SK-MEL-5 (cell line): ENCODE measurements at regions not wholly inside any gene's neighbourhood (a gene's known extent, or its start where the extent isn't known, plus 50 kb on each side); places are given as distances from the start of the nearest gene placed in this dataset.
"Not testable (repeated sequence)": the region's sequence is repeated elsewhere in the genome, so short reads cannot be mapped to it uniquely, and the experiment has no call there.

Source experiments
- DNase-seq: peaks from one replicate; pipeline ENCODE4 v3.0.0-alpha.2; 2016; ENCODE audit warnings: low read depth, low spot score
- in situ Hi-C: cut with HindIII; loops from 2 replicates; pipeline ENCODE4 v1.10.0; 2016; ENCODE audit warnings: low sequenced_read_pairs, high pct_unique_total_duplicates, low pct_unique_long_range_greater_than_20kb

DNA sequence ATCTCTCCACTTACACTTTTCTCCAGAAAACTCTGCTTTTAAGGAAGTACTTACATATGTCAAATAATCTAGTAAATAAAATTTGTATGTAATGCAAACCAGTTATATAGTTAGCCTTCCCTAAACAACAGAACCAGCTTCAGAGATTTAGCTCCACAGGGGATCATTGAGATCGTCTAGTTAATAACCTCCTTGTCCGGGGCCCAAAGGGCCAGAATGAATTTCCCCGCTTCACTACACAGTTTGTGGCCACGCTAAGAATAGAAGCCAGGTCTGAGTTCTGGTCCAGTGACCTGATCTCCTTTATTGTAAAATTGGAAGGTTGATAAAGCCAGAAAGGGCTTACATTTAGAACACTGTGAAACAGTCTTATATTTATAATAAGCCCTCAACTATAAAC lies 245.2 kb downstream of the TPBG start:
- in situ Hi-C loops, result no loop called here
- no peak for DNase-seq

DNA sequence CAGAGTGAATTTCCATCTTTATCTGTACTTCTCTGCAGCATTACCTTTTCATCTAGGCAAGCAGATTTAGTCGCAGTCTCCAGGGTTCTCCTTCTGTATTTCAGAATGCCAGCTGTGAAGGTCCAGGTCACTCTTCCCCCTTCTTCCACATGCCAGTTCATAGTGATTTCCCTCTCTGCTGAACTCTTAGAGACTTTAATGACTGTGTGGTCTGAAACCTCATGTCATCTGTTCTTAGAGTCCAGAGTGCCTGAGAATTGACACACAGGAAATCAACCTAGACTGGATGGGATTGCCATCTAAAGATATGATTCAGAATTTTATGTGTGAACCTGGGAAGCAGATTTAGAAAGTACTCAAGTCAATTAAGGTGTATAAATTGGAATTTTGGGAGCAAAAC lies 248.1 kb downstream of the TPBG start:
- no peak for DNase-seq
- in situ Hi-C loops, result no loop called here

DNA sequence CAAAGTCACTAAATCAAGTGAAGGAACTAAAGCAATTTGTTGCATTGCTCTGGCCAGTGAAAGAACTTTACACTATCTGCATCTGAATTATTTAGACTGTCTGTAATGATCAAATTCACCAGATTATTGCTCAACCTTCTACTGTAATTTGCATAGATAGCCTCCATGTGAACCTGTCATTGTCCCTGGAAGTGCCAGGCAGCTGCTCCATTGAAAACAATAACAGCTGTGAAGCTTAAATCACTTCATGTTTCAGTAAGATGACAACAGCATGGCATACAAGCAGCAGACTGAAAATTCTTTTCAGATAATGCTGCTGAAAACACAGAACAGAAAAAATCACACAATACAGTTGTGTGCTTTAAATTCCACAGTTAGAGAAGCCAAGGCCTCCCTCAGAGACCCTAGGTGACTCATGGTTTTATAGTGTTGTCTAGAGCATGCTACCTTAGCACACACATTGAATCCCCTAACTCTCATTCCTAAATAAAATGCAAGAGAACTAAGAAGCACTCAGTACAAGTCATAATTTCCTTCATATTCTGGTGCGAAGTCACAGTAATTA lies 248.9 kb downstream of the TPBG start:
- in situ Hi-C loops, result no loop called here
- no peak for DNase-seq

DNA sequence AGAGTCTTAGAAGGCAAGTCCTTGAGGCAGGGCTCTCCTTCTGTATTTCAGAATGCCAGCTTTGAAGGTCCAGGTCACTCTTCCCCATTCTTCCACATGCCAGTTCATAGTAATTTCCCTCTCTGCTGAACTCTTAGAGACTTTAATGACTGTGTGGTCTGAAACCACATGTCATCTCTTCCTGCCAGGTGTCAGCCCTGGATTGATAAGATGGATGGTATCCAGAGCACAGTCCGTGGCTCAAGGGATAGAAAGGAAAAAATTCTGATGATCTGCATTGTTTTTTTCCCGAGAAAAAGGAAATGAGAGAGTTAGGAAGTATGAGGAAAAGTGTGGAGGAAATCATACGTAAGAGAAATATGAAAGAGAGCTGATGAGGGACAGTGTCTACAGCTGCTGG lies 250.9 kb downstream of the TPBG start:
- DNase-seq, result no peak
- in situ Hi-C loops, result no loop called here

DNA sequence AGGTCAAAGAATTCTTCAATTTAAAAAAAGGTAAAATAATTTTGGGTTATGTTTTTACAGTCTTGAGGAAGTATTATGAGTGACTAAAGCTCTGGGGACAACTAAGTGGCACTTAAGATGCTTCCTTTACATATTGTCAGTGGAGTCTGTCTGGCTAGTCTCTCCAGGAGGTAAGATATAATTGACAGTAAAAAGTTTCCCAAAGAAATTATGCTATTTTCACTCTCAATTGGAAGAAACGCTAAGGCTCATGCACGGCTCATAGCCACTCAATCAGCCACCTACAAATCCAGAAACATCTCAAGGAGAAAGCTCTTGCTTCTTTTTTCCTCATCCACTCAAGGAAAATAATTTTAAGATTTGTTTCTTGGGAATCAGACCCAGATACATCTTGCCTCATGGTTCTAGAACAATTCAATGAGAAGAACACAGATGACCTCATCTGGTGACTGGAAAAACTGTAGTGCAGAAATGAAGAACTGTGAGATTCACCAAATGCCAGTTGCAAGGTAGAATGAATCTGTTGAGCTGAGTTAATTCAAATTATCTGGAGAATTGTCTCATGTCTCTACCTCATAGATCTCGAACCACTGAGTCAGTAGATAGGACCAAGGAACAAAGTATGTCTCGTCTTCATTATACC lies 252.9 kb downstream of the TPBG start:
- in situ Hi-C loops, result no loop called here
- peak; percentile 6 for DNase-seq

DNA sequence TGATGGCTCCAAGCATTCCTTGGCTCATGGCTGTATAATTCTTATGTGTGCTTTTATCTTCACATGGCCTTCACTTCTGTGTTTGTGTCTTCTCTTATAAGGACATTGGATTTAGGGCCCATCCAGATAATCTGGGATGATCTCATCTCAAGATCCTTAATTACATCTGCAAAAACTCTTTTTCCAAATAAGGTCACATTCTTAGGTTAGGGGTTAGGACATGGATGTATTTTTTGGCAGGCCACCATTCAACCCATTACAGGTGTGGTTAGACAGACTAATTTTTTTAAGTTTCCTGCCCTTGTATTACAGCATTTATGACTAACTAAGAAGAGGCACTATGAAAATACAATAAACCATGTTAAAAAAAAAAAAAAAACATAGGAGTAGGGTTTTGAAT lies 254.0 kb downstream of the TPBG start:
- in situ Hi-C loops, result no loop called here
- DNase-seq, result no peak

DNA sequence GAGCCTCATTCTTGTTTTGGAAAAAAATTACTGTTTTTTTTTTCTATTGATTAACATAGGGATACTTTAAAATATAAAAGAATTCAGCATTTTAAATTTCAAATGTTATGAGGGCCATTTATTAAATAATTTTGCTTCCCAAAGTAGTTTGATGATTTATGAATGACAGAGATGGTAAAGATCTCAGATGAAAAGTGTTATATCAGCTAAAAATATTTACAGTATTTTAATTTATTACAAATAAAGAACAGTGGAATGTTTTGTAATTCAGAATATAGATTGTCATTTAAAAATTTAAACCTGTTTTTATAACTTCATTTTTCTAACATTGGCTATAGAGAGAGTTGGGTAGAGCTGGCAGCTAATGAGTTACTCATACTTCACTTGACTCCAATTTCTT lies 256.0 kb downstream of the TPBG start:
- in situ Hi-C loops, result no loop called here
- no peak for DNase-seq

DNA sequence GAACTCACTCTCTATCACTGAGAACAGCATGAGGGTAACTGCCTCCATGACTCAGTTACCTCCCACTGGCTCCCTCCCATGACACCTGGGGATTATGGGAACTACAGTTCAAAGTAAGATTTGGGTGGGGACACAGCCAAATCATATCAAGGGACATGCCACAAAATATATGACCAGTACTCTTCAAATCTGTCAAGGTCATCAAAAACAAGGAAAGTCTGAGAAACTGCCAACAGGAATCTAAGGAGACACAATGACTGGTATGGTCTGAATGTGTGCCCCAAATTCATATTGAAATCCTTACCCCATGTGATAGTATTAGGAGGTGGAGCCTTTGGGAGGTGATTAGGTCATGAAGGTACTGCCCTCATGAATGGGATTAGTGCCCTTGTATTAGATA lies 258.8 kb downstream of the TPBG start:
- no peak for DNase-seq
- in situ Hi-C loops, result no loop called here

DNA sequence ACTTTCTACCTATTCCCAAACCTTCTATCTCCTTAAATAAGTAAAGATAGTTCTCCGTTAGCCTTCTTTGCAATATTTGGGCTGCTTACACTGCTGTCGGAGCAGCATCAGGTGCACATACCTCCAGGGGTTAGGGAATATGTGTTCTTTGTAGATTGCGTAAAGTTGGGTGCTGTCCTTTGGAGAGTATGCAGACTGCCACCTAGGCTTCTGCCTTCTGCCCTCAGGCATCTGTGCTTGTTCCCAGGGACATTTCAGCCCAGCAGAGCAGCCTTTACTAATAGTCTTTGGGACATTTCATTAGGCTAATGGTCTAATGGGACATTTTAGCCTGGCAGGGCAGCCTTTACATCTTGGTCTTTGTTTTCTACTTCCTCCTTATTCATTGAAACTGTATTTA lies 260.6 kb downstream of the TPBG start:
- DNase-seq, result no peak
- in situ Hi-C loops, result no loop called here

DNA sequence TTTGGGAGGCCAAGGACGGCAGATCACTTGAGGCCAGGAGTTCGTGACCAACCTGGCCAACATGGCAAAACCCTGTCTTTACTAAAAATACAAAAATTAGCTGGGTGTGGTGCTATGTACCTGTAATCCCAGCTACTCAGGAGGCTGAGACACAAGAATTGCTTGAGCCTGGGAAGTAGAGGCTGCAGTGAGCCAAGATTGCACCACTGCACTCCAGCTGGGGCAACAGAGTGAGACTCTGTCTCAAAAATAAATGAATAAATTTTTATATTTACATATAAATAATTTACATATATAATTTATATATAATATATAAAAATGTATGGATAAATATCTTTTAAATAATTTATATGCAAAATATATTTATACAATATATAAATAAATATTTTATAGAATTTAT lies 263.3 kb downstream of the TPBG start:
- DNase-seq, in situ Hi-C loops: not testable (repeated sequence)

DNA sequence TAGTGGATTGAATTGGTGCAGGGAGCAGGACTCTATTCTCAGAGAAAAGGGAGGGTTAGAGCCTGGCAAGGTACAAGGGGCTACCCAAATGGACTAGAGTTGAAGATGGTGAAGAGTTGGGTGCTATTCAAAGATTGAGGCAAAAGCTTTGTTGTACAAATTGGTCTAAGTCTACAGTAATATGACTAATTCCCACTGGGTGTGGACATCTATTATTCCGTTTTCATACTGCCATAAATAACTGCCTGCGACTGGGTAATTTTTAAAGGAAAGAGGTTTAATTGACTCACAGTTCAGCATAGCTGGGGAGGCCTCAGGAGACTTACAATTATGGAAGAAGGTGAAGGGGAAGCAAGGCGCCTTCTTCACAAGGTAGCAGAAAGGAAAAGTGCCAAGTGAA lies 266.3 kb downstream of the TPBG start:
- in situ Hi-C loops, result no loop called here

DNA sequence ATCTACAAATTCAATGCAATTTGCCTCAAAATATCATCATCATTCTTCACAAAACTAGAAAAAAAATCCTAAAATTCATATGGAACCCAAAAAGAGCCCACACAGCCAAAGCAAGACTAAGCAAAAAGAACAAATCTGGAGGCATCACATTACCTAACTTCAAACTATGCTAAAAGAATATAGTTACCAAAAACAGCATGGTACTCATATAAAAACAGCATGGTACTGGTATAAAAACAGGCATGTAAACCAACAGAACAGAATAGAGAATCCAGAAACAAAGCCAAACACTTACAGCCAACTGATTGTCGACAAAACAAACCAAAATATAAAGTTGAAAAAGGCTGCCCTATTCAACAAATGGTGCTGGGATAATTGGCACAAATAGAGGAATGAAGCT lies 278.1 kb downstream of the TPBG start:
- no peak for DNase-seq
- in situ Hi-C loops, result no loop called here

More for the DNA sequence above, 266.3 kb downstream of the TPBG start:
- no peak for DNase-seq

DNA sequence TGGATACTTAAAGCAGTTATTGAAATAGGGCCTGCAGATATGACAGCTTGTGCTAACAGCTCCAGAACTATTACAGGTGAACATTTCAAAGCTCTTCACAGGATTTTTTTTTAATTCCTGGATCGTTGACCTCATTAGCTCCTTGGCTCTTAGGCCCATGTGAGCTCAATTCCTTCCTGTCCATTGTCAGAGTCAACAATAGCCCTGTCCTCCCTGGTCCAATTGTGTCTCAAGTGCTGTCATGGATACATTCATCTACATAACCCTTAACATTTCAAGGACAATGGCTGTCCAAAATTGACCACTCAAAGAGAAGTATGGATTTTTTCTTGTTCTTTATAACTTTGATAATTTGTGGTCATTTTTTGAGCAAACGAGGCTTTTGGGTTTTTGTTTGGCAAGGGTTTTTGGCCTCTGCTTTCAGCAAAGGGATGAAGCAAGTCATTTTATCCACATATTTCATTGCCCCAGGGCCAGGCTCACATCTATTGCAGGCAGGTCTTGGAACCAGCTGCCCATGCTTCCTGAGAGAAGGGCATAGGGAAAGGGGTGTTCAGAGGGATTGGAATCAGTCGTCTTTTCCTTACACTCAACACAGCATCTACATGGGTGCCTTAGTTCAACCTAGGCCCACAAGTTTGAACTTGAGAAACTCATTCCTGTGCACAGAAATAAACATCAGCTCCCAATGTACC lies 282.1 kb downstream of the TPBG start:
- no peak for DNase-seq
- in situ Hi-C loops, result no loop called here

DNA sequence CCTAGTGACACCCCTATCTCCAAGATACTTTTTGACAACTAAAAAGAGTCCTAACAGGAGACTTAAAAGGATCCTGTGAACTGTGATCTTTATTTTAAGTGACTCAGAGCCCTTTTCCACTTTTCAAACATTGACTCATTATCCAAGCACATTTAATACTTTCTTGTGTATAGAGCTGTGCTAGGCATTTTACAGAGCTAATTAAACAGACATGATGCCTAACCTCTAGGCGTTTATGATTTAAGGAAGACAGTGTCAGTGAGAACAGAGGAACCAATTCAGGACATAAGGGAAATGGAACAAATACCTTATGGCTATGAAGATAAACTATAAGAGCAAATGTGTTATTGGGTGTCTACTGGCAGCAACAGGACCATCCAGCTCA lies 282.6 kb downstream of the TPBG start:
- in situ Hi-C loops, result no loop called here
- DNase-seq, result no peak

DNA sequence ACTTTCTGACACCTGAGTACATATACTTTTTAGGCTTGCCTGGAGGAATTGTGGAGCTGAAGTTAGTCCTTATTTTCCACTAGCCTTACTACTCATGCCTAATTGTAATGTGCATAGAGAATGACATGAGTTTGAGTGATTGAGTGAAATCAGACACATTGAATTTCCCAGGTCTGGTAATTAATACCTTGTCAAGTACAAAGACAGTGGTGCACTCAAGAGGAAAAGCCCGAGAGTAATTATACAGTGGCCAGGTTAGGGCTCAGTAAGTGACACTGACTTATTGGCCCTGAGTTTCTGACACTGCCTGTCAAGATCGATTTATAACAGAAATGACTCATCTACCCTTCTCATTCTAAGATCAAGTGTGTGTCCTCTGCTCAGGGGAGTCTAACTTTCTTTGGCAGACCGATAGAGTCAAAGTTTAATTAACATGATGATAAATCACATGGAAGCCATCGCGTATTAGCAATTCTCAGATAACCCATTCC lies 288.3 kb downstream of the TPBG start:
- no peak for DNase-seq

DNA sequence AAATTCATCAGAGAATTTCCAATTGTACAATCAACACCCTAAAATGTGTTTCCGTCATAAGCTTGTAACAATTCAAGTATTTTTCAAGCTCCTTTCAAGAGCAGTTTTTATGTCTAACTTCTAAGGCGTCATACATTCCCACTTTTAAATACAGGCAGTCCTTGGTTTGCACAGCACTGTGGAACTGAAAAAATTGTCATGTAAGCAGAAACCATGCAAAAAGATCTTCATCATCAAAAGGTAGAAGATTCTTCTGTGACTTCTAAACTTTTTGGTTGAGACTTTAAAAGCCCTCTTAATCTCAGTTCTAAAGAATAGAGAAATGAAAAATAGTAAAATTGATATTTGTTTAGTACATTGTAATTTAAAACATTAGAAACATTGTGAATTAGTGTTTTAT lies 315.6 kb downstream of the TPBG start:
- DNase-seq, result no peak
- in situ Hi-C loops, result no loop called here

More for the DNA sequence above, 288.3 kb downstream of the TPBG start:
- in situ Hi-C loops, result no loop called here

DNA sequence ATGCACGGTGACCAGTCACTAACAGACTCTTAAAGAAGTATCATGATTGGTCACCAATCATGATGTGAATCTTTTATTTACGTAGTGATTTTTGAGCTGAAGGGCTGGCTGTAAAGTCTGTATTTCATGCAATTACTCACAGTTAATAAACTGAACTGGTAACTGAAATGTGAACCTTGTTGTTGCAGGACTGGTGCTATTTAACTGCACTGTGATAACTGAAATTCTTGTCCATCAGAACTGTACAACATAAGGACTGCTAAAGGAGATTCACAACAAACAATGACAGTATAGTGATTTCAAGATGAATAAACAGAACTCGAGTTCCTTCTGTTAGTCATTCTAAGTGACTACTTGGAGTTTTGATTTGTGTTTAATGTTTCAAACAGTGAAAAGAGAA lies 316.6 kb downstream of the TPBG start:
- no peak for DNase-seq
- in situ Hi-C loops, result no loop called here

DNA sequence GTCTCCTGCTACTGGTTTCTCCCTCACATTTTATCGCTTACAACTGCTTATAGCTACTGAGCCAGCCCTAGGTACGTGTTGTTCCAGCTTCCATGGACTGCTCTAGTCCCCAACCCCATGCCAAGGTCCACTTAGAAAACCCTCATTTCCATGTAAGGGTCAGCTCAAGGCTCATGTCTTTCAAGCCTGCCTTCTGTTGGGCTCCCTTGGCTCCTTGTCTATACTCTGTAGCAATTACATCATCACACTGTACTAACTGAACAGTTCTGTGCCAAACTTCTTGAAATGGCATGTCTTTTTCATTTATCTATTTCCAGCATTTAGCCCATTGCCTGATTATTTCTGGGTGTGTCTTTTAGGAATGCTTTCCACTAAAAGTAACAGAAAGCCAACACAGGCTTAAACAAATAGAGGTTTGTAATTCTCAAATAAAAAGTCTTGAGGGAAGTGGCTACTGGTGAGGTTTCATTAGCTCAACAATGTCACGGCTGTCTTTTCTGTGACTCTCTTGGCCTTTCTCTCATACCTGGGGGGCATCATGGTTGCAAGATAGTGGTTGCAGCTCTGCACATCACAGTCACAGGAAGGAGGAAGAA lies 317.6 kb downstream of the TPBG start:
- in situ Hi-C loops, result no loop called here
- DNase-seq, result peak; percentile 3

DNA sequence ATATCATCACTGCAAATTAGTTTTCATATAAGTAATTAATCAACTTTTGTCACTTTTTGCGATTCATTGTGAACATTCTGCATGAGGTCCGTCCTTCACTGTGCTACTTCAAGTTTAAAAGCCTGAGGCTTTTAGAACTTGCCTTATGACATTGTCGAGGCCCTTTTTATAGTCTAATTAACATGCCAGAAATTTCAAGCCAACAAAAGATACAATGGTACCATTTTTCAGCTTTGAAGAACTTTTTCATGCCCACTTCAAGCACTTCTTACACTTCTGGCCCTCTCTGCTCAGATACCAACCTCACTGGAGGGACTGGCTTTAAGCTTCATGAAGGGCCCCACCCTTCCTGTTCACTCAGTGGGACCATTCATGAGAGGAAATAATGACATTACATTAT lies 323.1 kb downstream of the TPBG start:
- DNase-seq, result peak; percentile 68
- in situ Hi-C loops, result no loop called here
